Progenitor cell of endocrine pancreas (in vitro differentiated cells): ENCODE measurements at regions not wholly inside any gene's neighbourhood (a gene's known extent, or its start where the extent isn't known, plus 50 kb on each side); places are given as distances from the start of the nearest gene placed in this dataset.
"Not testable (repeated sequence)": the region's sequence is repeated elsewhere in the genome, so short reads cannot be mapped to it uniquely, and the experiment has no call there.

Experiments
- DNase-seq: peaks from one replicate; pipeline ENCODE4 v3.0.0; 2021; ENCODE audit warnings: low spot score; ENCODE audit not compliant: unreplicated experiment
- H3K27ac Mint-ChIP-seq: 2 replicates; pipeline ENCODE4 v1.8.0; 2021; ENCODE audit warnings: mild to moderate bottlenecking, moderate library complexity, mixed read lengths
- H3K27me3 Mint-ChIP-seq: 2 replicates; pipeline ENCODE4 v1.8.0; 2021; ENCODE audit warnings: mixed read lengths
- H3K36me3 Mint-ChIP-seq: 2 replicates; pipeline ENCODE4 v1.8.0; 2022; ENCODE audit warnings: mixed read lengths; ENCODE audit not compliant: insufficient read depth
- H3K4me1 Mint-ChIP-seq: 2 replicates; pipeline ENCODE4 v1.8.0; 2021; ENCODE audit warnings: low read depth, mixed read lengths
- H3K4me3 Mint-ChIP-seq: 2 replicates; pipeline ENCODE4 v1.8.0; 2021; ENCODE audit warnings: low read depth, mild to moderate bottlenecking, moderate library complexity, mixed read lengths
- H3K9me3 Mint-ChIP-seq: 2 replicates; pipeline ENCODE4 v1.8.0; 2021; ENCODE audit warnings: low read depth, mixed read lengths
- CTCF ChIP-seq: fragments of 200-600 bp; sonication (generic); IDR thresholded peaks from one replicate; pipeline ENCODE4 v1.5.0; 2021; ENCODE audit warnings: antibody characterized with exemption, mild to moderate bottlenecking; ENCODE audit not compliant: unreplicated experiment

GRCh38 chr12:17875230-17875629 is 214.8 kb downstream of the RERGL start:
- no peaks in the 10 kb centered on the region for H3K4me1 Mint-ChIP-seq
- H3K9me3 Mint-ChIP-seq = peaks cover 24% of the 10 kb centered on the region

GRCh38 chr12:17866802-17867201 is 223.2 kb downstream of the RERGL start:
- TF ChIP-seq CTCF = no peak
- Mint-ChIP-seq H3K27ac (no peak overlapping the region), H3K27me3 (no peaks in the 10 kb centered on the region), H3K4me3 (no peak overlapping the region), H3K9me3 (peaks cover 14% of the 10 kb centered on the region), H3K4me1 (no peaks in the 10 kb centered on the region), H3K36me3 (no peaks in the 10 kb centered on the region)
- DNase-seq = no peak

More at GRCh38 chr12:17875230-17875629, 214.8 kb downstream of the RERGL start:
- H3K36me3 Mint-ChIP-seq = no peaks in the 10 kb centered on the region
- no peak overlapping the region for H3K27ac Mint-ChIP-seq
- H3K27me3 Mint-ChIP-seq = no peaks in the 10 kb centered on the region
- DNase-seq = no peak
- TF ChIP-seq CTCF = peak; percentile 57
- no peak overlapping the region for H3K4me3 Mint-ChIP-seq

DNA sequence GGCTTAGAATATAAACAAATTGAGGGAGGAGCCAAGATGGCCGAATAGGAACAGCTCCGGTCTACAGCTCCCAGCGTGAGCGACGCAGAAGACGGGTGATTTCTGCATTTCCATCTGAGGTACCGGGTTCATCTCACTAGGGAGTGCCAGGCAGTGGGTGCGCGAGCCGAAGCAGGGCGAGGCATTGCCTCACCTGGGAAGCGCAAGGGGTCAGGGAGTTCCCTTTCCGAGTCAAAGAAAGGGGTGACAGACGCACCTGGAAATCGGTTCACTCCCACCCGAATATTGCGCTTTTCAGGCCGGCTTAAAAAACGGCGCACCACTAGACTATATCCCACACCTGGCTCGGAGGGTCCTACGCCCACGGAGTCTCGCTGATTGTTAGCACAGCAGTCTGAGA is 234.4 kb downstream of the RERGL start:
- not testable (repeated sequence) for H3K36me3 Mint-ChIP-seq, H3K4me1 Mint-ChIP-seq, H3K27ac Mint-ChIP-seq, H3K9me3 Mint-ChIP-seq, DNase-seq, H3K27me3 Mint-ChIP-seq, H3K4me3 Mint-ChIP-seq

- Mint-ChIP-seq H3K27me3 (no peaks in the 10 kb centered on the region), H3K9me3 (peaks cover 5% of the 10 kb centered on the region), H3K4me3 (no peak overlapping the region), H3K4me1 (no peaks in the 10 kb centered on the region), H3K36me3 (no peaks in the 10 kb centered on the region), H3K27ac (no peak overlapping the region)
- TF ChIP-seq CTCF = no peak
- no peak for DNase-seq
These were observed 236.9 kb downstream of the RERGL start for GRCh38 chr12:17853054-17853453.

GRCh38 chr12:17841496-17841895 is 248.5 kb downstream of the RERGL start:
- Mint-ChIP-seq H3K27ac (no peak overlapping the region), H3K4me1 (no peaks in the 10 kb centered on the region), H3K27me3 (no peaks in the 10 kb centered on the region), H3K9me3 (no peaks in the 10 kb centered on the region), H3K36me3 (no peaks in the 10 kb centered on the region), H3K4me3 (no peak overlapping the region)
- TF ChIP-seq CTCF = no peak
- no peak for DNase-seq

DNA sequence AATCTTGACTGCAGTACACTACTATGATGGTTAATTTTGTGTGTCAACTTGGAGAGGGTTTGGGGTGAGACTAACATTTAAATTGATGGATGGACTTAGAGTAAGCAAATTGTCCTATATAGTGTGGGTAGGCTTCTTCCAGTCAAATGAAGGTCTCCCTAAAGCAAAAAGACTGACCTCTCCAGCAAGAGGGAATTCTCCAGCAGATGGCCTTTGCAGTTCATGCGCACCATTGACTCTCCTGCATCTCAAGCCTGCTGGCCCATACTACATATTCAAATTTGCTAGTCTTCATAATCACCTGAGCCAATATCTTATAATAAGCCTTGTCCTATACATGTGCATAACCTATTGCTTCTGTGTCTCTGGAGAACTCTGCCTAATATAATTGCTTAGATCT is 260.2 kb downstream of the RERGL start:
- H3K9me3 Mint-ChIP-seq = peaks cover under 1% of the 10 kb centered on the region
- DNase-seq = no peak
- TF ChIP-seq CTCF = no peak
- no peaks in the 10 kb centered on the region for H3K27me3 Mint-ChIP-seq
- H3K36me3 Mint-ChIP-seq = no peaks in the 10 kb centered on the region
- H3K4me1 Mint-ChIP-seq = no peaks in the 10 kb centered on the region
- H3K4me3 Mint-ChIP-seq = no peak overlapping the region
- no peak overlapping the region for H3K27ac Mint-ChIP-seq
